H1 (cell line): ENCODE measurements at regions not wholly inside any gene's neighbourhood (a gene's known extent, or its start where the extent isn't known, plus 50 kb on each side); places are given as distances from the start of the nearest gene placed in this dataset.
A peak's percentile ranks its signal among the peaks of the same experiment; 100 is the strongest.

ENCODE experiments used
- CTCF ChIA-PET: fragments of 300-600 bp; sonication (Branson Sonifier 250); formaldehyde crosslinking; loops from one replicate; lab custom pipeline; 2021; ENCODE audit not compliant: partially characterized antibody; lab: Charles Lee
- POLR2A ChIA-PET: fragments of 300-600 bp; sonication (Branson Sonifier 250); formaldehyde crosslinking; loops from one replicate; lab custom pipeline; 2021; ENCODE audit warnings: inconsistent platforms; ENCODE audit not compliant: partially characterized antibody; lab: Charles Lee
- DNase-seq, 2 experiments: peaks; one replicate each; pipeline versions ENCODE4 v3.0.0 to v3.0.0-alpha.2; 2010 to 2022; ENCODE audit warnings: low spot score in 2 of 2, low read depth in 1 of 2, mixed read lengths in 1 of 2
- FAIRE-seq: peaks from 2 replicates; lab custom pipeline; 2011; peaks lifted over from hg19 to GRCh38; lab: Jason Lieb, UNC
- H2AFZ ChIP-seq: 2 replicates; pipeline ENCODE4 v1.8.1; 2012; ENCODE audit warnings: low read length, inconsistent platforms
- H2AK5ac ChIP-seq: 2 replicates; pipeline ENCODE4 v1.6.1; 2013; ENCODE audit warnings: low read depth, low read length
- H2BK120ac ChIP-seq: replicated peaks from 2 replicates; pipeline ENCODE3; 2013; ENCODE audit warnings: low read depth, low read length, inconsistent platforms
- H2BK12ac ChIP-seq: 2 replicates; pipeline ENCODE4 v1.6.1; 2013; ENCODE audit warnings: low read depth, low read length
- H2BK15ac ChIP-seq: 2 replicates; pipeline ENCODE4 v1.6.1; 2013; ENCODE audit warnings: low read length
- H2BK20ac ChIP-seq: 2 replicates; pipeline ENCODE4 v1.6.1; 2013; ENCODE audit warnings: low read length
- H2BK5ac ChIP-seq: 2 replicates; pipeline ENCODE4 v1.6.1; 2013; ENCODE audit warnings: low read depth, low read length
- H3K14ac ChIP-seq: 2 replicates; pipeline ENCODE4 v1.6.1; 2013; ENCODE audit warnings: inconsistent platforms; ENCODE audit not compliant: insufficient read length
- H3K18ac ChIP-seq: 2 replicates; pipeline ENCODE4 v1.6.1; 2013; ENCODE audit warnings: low read length; ENCODE audit errors: extremely low read depth
- H3K23ac ChIP-seq: 2 replicates; pipeline ENCODE4 v1.6.1; 2013; ENCODE audit warnings: inconsistent platforms; ENCODE audit not compliant: insufficient read length
- H3K23me2 ChIP-seq: 2 replicates; pipeline ENCODE4 v1.6.1; 2013; ENCODE audit warnings: low read depth, low read length
- H3K27ac ChIP-seq: 2 replicates; pipeline ENCODE4 v1.6.1; 2011; ENCODE audit warnings: low read depth, low read length, inconsistent platforms
- H3K27me3 ChIP-seq, 4 experiments: replicated peaks in 1 of 4; 1 replicate in 1 of 4; 2 replicates in 3 of 4; pipeline versions ENCODE4 v1.6.1 to v1.8.1; 2011 to 2013; ENCODE audit warnings: low read length in 3 of 4, mild to moderate bottlenecking in 3 of 4, inconsistent platforms in 2 of 4, mixed read lengths in 2 of 4, moderate library complexity in 1 of 4; ENCODE audit not compliant: control insufficient read depth in 3 of 4, insufficient read depth in 3 of 4; ENCODE audit errors: extremely low read depth in 1 of 4
- H3K36me3 ChIP-seq, 4 experiments: 2 replicates each; pipeline versions ENCODE4 v1.6.1 to v1.8.1; 2011 to 2013; ENCODE audit warnings: mild to moderate bottlenecking in 4 of 4, low read length in 3 of 4, moderate library complexity in 2 of 4, control low read depth in 1 of 4, inconsistent platforms in 1 of 4; ENCODE audit not compliant: insufficient read depth in 4 of 4, control insufficient read depth in 2 of 4
- H3K4ac ChIP-seq: replicated peaks from 2 replicates; pipeline ENCODE3; 2013; ENCODE audit warnings: low read length, low read depth, mixed read lengths, inconsistent platforms; ENCODE audit not compliant: insufficient read length
- H3K4me1 ChIP-seq, 4 experiments: replicated peaks in 1 of 4; 1 replicate in 1 of 4; 2 replicates in 3 of 4; pipeline versions ENCODE4 v1.6.1 to v1.8.1; 2011 to 2013; ENCODE audit warnings: low read length in 3 of 4, inconsistent platforms in 2 of 4, mixed read lengths in 1 of 4; ENCODE audit not compliant: insufficient read depth in 4 of 4, control insufficient read depth in 3 of 4
- H3K4me2 ChIP-seq, 2 experiments: 2 replicates each; pipeline versions ENCODE4 v1.6.1 to v1.8.1; 2011 to 2013; ENCODE audit warnings: low read depth in 2 of 2, low read length in 2 of 2, control low read depth in 1 of 2, inconsistent platforms in 1 of 2, mild to moderate bottlenecking in 1 of 2; ENCODE audit not compliant: insufficient read depth in 1 of 2
- H3K4me3 ChIP-seq, 4 experiments: fragments of 200-600, 300-600 bp in 1 of 4; sonication (generic), shearing (Covaris generic), sonication (Bioruptor Twin) in 1 of 4; 2 replicates each; pipeline versions ENCODE4 v1.5.1 to v1.8.1; 2011 to 2016; ENCODE audit warnings: low read length in 4 of 4, low read depth in 3 of 4, control low read depth in 2 of 4, inconsistent platforms in 2 of 4, mild to moderate bottlenecking in 2 of 4, mixed read lengths in 1 of 4, moderate library complexity in 1 of 4; ENCODE audit not compliant: insufficient read depth in 2 of 4; ENCODE audit errors: extremely low read depth in 1 of 4
- H3K56ac ChIP-seq: replicated peaks from 2 replicates; pipeline ENCODE3; 2013; ENCODE audit warnings: low read depth, mild to moderate bottlenecking, mixed read lengths, low read length, inconsistent platforms; ENCODE audit not compliant: insufficient read length
- H3K79me1 ChIP-seq: 2 replicates; pipeline ENCODE4 v1.6.1; 2013; ENCODE audit warnings: low read depth, low read length, control low read depth
- H3K79me2 ChIP-seq, 2 experiments: 2 replicates each; pipeline versions ENCODE4 v1.6.1 to v1.8.1; 2012 to 2013; ENCODE audit warnings: low read length in 2 of 2, mild to moderate bottlenecking in 2 of 2, inconsistent platforms in 1 of 2; ENCODE audit not compliant: insufficient read depth in 2 of 2, control insufficient read depth in 1 of 2
- H3K9ac ChIP-seq, 4 experiments: replicated peaks in 1 of 4; 1 replicate in 1 of 4; 2 replicates in 3 of 4; pipeline versions ENCODE4 v1.6.1 to v1.8.1; 2011 to 2013; ENCODE audit warnings: low read depth in 3 of 4, low read length in 3 of 4, control low read depth in 2 of 4, mild to moderate bottlenecking in 2 of 4, moderate library complexity in 2 of 4, inconsistent platforms in 1 of 4; ENCODE audit errors: extremely low read depth in 1 of 4
- H3K9me3 ChIP-seq, 2 experiments: 2 replicates each; pipeline versions ENCODE4 v1.6.1 to v1.8.1; 2012 to 2013; ENCODE audit warnings: mild to moderate bottlenecking in 2 of 2, moderate library complexity in 2 of 2, control low read depth in 1 of 2, inconsistent platforms in 1 of 2, low read depth in 1 of 2, low read length in 1 of 2, mixed read lengths in 1 of 2; ENCODE audit not compliant: insufficient read depth in 2 of 2
- H4K20me1 ChIP-seq, 2 experiments: replicated peaks in 1 of 2; 2 replicates each; pipeline versions ENCODE3 to v1.8.1; 2011 to 2013; ENCODE audit warnings: inconsistent platforms in 2 of 2, low read length in 2 of 2, mild to moderate bottlenecking in 1 of 2; ENCODE audit not compliant: insufficient read depth in 2 of 2, control insufficient read depth in 1 of 2
- H4K5ac ChIP-seq: 2 replicates; pipeline ENCODE4 v1.6.1; 2013; ENCODE audit warnings: low read length, low read depth, mixed read lengths, inconsistent platforms; ENCODE audit not compliant: insufficient read length
- H4K8ac ChIP-seq: 2 replicates; pipeline ENCODE4 v1.8.0; 2013; ENCODE audit warnings: mild to moderate bottlenecking, moderate library complexity, low read length, inconsistent platforms; ENCODE audit not compliant: insufficient read depth; ENCODE audit errors: extremely low read depth
- H4K91ac ChIP-seq: replicated peaks from 2 replicates; pipeline ENCODE3; 2013; ENCODE audit warnings: low read length, mixed read lengths, inconsistent platforms; ENCODE audit not compliant: insufficient read length
- WGBS, 2 experiments: shearing (Covaris generic) in 1 of 2; methylation state at CpG; one replicate each; pipeline versions ENCODE4 v1.1.6 to v1.1.7; 2013 to 2015; ENCODE audit warnings: low lambda C conversion rate in 2 of 2, mixed read lengths in 2 of 2, inconsistent platforms in 1 of 2, low coverage in 1 of 2, missing lambda C conversion rate in 1 of 2; ENCODE audit not compliant: insufficient replicate concordance in 2 of 2, insufficient coverage in 1 of 2, insufficient read length in 1 of 2; ENCODE audit errors: extremely low coverage in 1 of 2, missing lambda C conversion rate in 1 of 2; 5-methylcytosine and 5-hydroxymethylcytosine counted together

DNA sequence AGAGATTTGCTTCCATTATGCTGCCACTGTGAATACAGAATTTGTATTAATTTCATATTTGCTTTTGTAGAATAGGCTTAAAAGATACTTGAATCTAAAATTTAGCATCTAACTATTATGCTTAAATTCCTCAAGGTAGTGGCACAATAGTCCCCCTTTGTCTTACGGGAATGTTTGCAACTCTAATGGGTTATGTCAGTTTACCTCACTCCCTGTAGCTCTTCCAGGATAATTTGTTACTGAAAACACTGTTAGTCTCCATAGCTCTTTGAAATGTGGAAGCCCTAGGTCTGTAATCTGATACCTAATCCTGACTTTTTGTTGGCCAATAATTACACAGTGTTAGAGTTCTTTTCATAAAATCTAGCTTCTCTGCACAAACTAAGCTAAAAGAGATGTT is 433.4 kb downstream of the PYDC2 start:
- no peaks in the 10 kb centered on the region for H3K79me2 ChIP-seq
- no peaks in the 10 kb centered on the region for H3K9me3 ChIP-seq
- no peaks in the 10 kb centered on the region for H3K23me2 ChIP-seq
- no peak overlapping the region for H2BK12ac ChIP-seq
- H3K4me1 ChIP-seq = peaks cover 0 to 5% (median 2%) of the 10 kb centered on the region in 4 experiments; a peak in 3 of 7 replicates
- no peak overlapping the region for H3K18ac ChIP-seq
- H3K79me1 ChIP-seq = no peaks in the 10 kb centered on the region
- no peak overlapping the region for H2BK120ac ChIP-seq
- FAIRE-seq = no peak
- H2BK15ac ChIP-seq = no peak overlapping the region
- peak overlapping the region in 1 of 4 experiments; percentile 9; a peak in 1 of 8 replicates for H3K4me3 ChIP-seq
- no peak overlapping the region for H2AK5ac ChIP-seq
- H3K27me3 ChIP-seq = no peaks in the 10 kb centered on the region
- no peak overlapping the region for H4K91ac ChIP-seq
- no peak overlapping the region for H3K56ac ChIP-seq
- CTCF ChIA-PET = interaction anchor here (0.9 to 1.6 kb wide), 3 partner anchors 9 to 85 kb away, joined by 3 to 5 read pairs (median 4); no protein-coding TSS in a partner anchor
- no peak overlapping the region; the same call in 1 of the 2 replicates for H3K27ac ChIP-seq
- no peak for DNase-seq
- no peak overlapping the region for H3K23ac ChIP-seq
- H4K5ac ChIP-seq = no peak overlapping the region
- H2AFZ ChIP-seq = no peak overlapping the region
- no peaks in the 10 kb centered on the region for H4K20me1 ChIP-seq
- H3K36me3 ChIP-seq = no peaks in the 10 kb centered on the region
- H3K4me2 ChIP-seq = 0 out of 4 replicates have a peak overlapping the region, but pooled peaks of 1 of the 2 experiments have one; percentile 19
- no peak overlapping the region for H2BK5ac ChIP-seq
- no peak overlapping the region for H3K14ac ChIP-seq
- H2BK20ac ChIP-seq = no peak overlapping the region
- no peak overlapping the region for H4K8ac ChIP-seq
- WGBS, 2 experiments = 78% methylated on average over 1 of the region's 1 CpG; no CpG with 5 or more reads in 1 of the 2 experiments
- H3K9ac ChIP-seq = no peak overlapping the region
- POLR2A ChIA-PET = interaction anchor here (0.6 to 1.6 kb wide), 6 partner anchors 9 to 33 kb away, joined by 3 to 6 read pairs (median 4); no protein-coding TSS in a partner anchor
- no peak overlapping the region for H3K4ac ChIP-seq
